Adipocyte (in vitro differentiated cells): ENCODE measurements at regions not wholly inside any gene's neighbourhood (a gene's known extent, or its start where the extent isn't known, plus 50 kb on each side); places are given as distances from the start of the nearest gene placed in this dataset.

Experiments
- DNase-seq: peaks from one replicate; pipeline ENCODE4 v3.0.0-alpha.2; 2015; ENCODE audit warnings: low read depth
- H3K27me3 ChIP-seq: replicated peaks from 2 replicates; pipeline ENCODE4 v1.7.0; 2013; ENCODE audit warnings: mild to moderate bottlenecking, low read length, moderate library complexity; ENCODE audit not compliant: control insufficient read depth, insufficient read depth
- H3K36me3 ChIP-seq: 2 replicates; pipeline ENCODE4 v1.7.0; 2013; ENCODE audit warnings: low read length, mild to moderate bottlenecking, moderate library complexity; ENCODE audit not compliant: control insufficient read depth, insufficient read depth, severe bottlenecking
- H3K4me1 ChIP-seq: 2 replicates; pipeline ENCODE4 v1.7.0; 2013; ENCODE audit warnings: mild to moderate bottlenecking, low read length, moderate library complexity; ENCODE audit not compliant: control insufficient read depth, insufficient read depth
- H3K4me3 ChIP-seq: 2 replicates; pipeline ENCODE4 v1.7.0; 2013; ENCODE audit warnings: mild to moderate bottlenecking, low read length, moderate library complexity
- H3K9ac ChIP-seq: 2 replicates; pipeline ENCODE4 v1.7.0; 2013; ENCODE audit warnings: mild to moderate bottlenecking, low read length, moderate library complexity
- H3K9me3 ChIP-seq: 2 replicates; pipeline ENCODE4 v1.7.0; 2013; ENCODE audit warnings: mild to moderate bottlenecking, low read length, moderate library complexity; ENCODE audit not compliant: control insufficient read depth

GRCh38 chr7:121777672-121778071, 95.3 kb upstream of the PTPRZ1 start:
- Histone ChIP-seq H3K4me3 (no peak overlapping the region), H3K36me3 (no peaks in the 10 kb centered on the region), H3K9ac (no peak overlapping the region), H3K4me1 (no peaks in the 10 kb centered on the region), H3K9me3 (no peaks in the 10 kb centered on the region), H3K27me3 (no peaks in the 10 kb centered on the region)
- no peak for DNase-seq

DNA sequence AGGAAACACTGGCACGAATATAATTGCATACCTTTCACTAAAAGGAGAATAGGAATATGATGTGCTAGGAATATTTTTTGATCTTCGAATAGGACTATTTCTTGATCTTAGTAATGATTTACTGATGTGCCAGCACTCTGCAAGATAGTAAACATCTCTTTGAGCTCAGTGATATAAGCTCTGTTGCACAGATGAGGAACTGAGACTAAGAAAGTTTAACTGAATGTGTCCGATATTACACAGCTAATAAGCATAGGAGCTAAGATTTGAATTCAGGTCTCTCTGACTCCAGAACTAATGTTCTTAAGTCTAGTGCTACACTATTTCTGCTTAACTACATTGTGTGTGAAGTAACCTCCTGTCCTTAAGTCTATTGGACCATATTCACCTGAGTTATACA, 98.4 kb upstream of the PTPRZ1 start:
- no peaks in the 10 kb centered on the region for H3K36me3 ChIP-seq
- no peaks in the 10 kb centered on the region for H3K9me3 ChIP-seq
- DNase-seq = no peak
- H3K27me3 ChIP-seq = no peaks in the 10 kb centered on the region
- no peak overlapping the region for H3K9ac ChIP-seq
- no peak overlapping the region for H3K4me3 ChIP-seq
- H3K4me1 ChIP-seq = no peaks in the 10 kb centered on the region

GRCh38 chr7:121766676-121767075, 106.3 kb upstream of the PTPRZ1 start:
- Histone ChIP-seq H3K36me3 (no peaks in the 10 kb centered on the region), H3K4me3 (no peak overlapping the region), H3K27me3 (no peaks in the 10 kb centered on the region), H3K9ac (no peak overlapping the region), H3K4me1 (no peaks in the 10 kb centered on the region), H3K9me3 (no peaks in the 10 kb centered on the region)
- no peak for DNase-seq

DNA sequence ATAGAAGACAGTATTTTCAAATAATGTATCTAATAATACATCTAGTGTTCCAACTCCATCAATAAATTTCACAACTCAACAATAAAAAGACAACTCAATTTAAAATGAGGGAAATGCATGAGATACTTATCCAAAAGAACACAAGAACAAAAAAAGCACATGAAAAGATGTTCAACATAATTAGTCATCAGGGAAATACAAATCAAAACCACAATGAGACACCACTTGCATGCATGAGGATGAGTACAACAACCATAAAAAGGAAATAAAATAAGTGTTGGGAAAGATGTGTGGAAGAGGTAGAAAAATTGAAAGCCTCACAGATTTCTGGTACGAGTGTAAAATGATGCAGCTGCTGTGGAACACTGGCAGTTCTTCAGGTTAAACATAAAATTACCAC, 111.6 kb upstream of the PTPRZ1 start:
- no peaks in the 10 kb centered on the region for H3K9me3 ChIP-seq
- H3K27me3 ChIP-seq = peaks cover 5% of the 10 kb centered on the region
- DNase-seq = no peak
- no peaks in the 10 kb centered on the region for H3K4me1 ChIP-seq
- H3K4me3 ChIP-seq = no peak overlapping the region
- H3K9ac ChIP-seq = no peak overlapping the region
- no peaks in the 10 kb centered on the region for H3K36me3 ChIP-seq

GRCh38 chr7:121755818-121756552, 117.0 kb upstream of the PTPRZ1 start:
- no peak for DNase-seq

GRCh38 chr7:121755286-121755685, 117.7 kb upstream of the PTPRZ1 start:
- H3K27me3 ChIP-seq = peaks cover 17% of the 10 kb centered on the region
- DNase-seq = no peak
- H3K4me1 ChIP-seq = no peaks in the 10 kb centered on the region
- no peak overlapping the region for H3K4me3 ChIP-seq
- no peaks in the 10 kb centered on the region for H3K9me3 ChIP-seq
- no peaks in the 10 kb centered on the region for H3K36me3 ChIP-seq
- H3K9ac ChIP-seq = no peak overlapping the region

More at GRCh38 chr7:121755818-121756552, 117.0 kb upstream of the PTPRZ1 start:
- no peaks in the 10 kb centered on the region for H3K4me1 ChIP-seq
- H3K27me3 ChIP-seq = peaks cover 17% of the 10 kb centered on the region
- no peaks in the 10 kb centered on the region for H3K36me3 ChIP-seq
- H3K9me3 ChIP-seq = no peaks in the 10 kb centered on the region
- H3K4me3 ChIP-seq = no peak overlapping the region
- no peak overlapping the region for H3K9ac ChIP-seq

DNA sequence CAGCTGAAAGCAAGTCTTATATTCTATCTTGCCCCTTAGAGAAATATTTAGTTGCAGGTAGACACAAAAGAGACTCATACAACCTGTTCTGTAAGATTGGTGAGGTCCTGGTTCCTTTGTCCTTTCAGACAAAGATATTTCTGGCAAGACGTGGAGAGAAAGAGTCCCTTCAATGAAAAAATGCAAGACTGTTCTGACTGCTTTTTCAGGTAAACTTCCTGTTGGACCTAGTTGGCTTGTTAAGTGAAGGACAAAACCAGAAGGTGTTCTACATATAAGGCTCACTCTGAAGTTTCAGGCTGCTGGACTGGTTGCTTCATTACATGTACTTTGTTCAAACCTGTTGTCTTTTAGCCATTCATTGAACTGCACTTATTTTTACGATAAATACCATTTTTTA, 119.0 kb upstream of the PTPRZ1 start:
- H3K9me3 ChIP-seq = no peaks in the 10 kb centered on the region
- H3K4me3 ChIP-seq = no peak overlapping the region
- H3K9ac ChIP-seq = no peak overlapping the region
- no peaks in the 10 kb centered on the region for H3K4me1 ChIP-seq
- H3K27me3 ChIP-seq = peaks cover 17% of the 10 kb centered on the region
- DNase-seq = no peak
- H3K36me3 ChIP-seq = no peaks in the 10 kb centered on the region

GRCh38 chr7:121752706-121753105, 120.3 kb upstream of the PTPRZ1 start:
- H3K27me3 ChIP-seq = peaks cover 17% of the 10 kb centered on the region
- no peaks in the 10 kb centered on the region for H3K36me3 ChIP-seq
- no peaks in the 10 kb centered on the region for H3K4me1 ChIP-seq
- no peak overlapping the region for H3K9ac ChIP-seq
- no peaks in the 10 kb centered on the region for H3K9me3 ChIP-seq
- no peak overlapping the region for H3K4me3 ChIP-seq
- peak; percentile 36 for DNase-seq

DNA sequence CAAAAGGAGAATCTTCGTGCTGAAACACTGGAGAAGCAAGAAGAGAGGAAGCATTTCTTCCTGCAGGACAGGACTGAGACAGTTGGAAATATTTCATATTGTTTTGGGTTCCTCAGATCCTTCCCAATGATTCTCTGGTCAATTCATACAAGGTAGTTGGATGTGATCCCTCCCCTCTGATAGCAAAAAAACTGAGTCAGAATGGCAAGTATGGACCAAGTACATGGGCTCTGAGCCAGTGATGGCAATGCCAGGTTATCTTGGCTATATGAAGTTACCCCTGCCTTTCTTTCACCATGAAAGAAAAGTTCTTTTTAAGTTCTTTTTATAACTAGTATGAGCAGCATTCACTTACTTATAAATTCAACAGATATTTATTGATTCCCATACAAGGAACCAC, 124.4 kb upstream of the PTPRZ1 start:
- H3K4me1 ChIP-seq = no peaks in the 10 kb centered on the region
- DNase-seq = no peak
- no peak overlapping the region for H3K9ac ChIP-seq
- peaks cover 12% of the 10 kb centered on the region for H3K27me3 ChIP-seq
- no peaks in the 10 kb centered on the region for H3K9me3 ChIP-seq
- H3K36me3 ChIP-seq = no peaks in the 10 kb centered on the region
- no peak overlapping the region for H3K4me3 ChIP-seq

DNA sequence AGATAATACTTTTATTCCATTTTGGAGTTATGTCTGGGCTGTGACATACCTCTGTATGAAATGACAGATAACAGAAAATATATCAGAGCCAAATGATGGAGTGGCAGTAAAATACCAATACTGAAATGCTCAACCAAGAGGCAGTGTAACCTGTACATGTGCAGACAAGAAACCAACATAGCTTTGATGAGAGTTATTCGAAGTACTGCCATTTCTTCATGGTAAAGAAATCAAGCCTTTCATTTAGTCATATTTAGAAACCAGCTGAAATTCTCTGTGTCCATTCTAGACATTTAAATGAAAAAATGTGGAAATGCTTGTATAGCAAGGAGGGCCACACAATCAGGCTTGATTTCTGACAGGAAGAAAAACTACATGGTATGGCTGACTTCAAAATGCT, 127.1 kb upstream of the PTPRZ1 start:
- no peaks in the 10 kb centered on the region for H3K9me3 ChIP-seq
- no peak overlapping the region for H3K4me3 ChIP-seq
- H3K9ac ChIP-seq = no peak overlapping the region
- DNase-seq = no peak
- no peaks in the 10 kb centered on the region for H3K4me1 ChIP-seq
- no peaks in the 10 kb centered on the region for H3K36me3 ChIP-seq
- no peaks in the 10 kb centered on the region for H3K27me3 ChIP-seq

GRCh38 chr7:121744877-121745276, 128.1 kb upstream of the PTPRZ1 start:
- no peaks in the 10 kb centered on the region for H3K36me3 ChIP-seq
- H3K4me3 ChIP-seq = no peak overlapping the region
- no peak for DNase-seq
- H3K9me3 ChIP-seq = no peaks in the 10 kb centered on the region
- no peak overlapping the region for H3K9ac ChIP-seq
- H3K4me1 ChIP-seq = no peaks in the 10 kb centered on the region
- H3K27me3 ChIP-seq = no peaks in the 10 kb centered on the region

- no peaks in the 10 kb centered on the region for H3K27me3 ChIP-seq
- no peaks in the 10 kb centered on the region for H3K36me3 ChIP-seq
- H3K4me3 ChIP-seq = no peak overlapping the region
- no peaks in the 10 kb centered on the region for H3K4me1 ChIP-seq
- no peak for DNase-seq
- no peaks in the 10 kb centered on the region for H3K9me3 ChIP-seq
- H3K9ac ChIP-seq = no peak overlapping the region
Measured at GRCh38 chr7:121744319-121744718, 128.6 kb upstream of the PTPRZ1 start.
